ENCODE measurements at regions not wholly inside any gene's neighbourhood (a gene's known extent, or its start where the extent isn't known, plus 50 kb on each side); places are given as distances from the start of the nearest gene placed in this dataset.

DNA sequence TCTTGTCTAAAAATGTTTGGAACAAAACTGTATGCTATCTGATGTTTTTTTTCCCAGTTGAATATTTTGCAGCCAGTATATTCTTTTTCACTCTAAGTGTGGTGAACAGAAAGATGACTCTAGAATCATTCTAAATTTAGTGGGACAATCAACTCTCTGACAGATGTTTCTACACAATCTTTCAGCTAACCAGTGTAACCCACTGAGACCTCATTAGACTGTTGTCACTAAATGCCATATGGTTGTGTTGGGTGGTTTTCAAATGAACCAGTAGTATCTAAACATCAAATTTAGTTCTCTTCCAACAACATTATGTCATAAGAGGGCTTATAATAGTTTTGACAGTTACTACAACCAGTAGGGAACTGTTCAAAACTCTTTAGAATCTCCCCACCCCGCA is 129.6 kb upstream of the PRLR start:
- no peak for DNase-seq

DNA sequence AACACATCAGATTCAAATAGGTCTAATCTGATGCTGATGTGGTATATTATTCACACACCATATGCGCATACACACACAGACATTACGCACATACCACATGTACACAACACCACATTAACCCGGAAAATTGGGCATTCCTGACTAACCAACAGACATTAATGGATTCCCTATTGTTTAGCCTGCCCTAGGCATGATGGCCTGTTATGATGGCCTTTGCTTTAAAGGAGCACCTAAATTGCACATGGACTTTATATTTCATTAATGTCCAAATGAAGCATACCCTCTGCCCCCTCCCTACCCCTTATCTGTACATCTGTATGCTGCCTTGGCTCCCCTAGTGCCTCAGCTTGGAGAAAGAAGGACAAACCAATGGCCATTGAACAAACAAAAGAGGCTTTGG is 127.7 kb upstream of the PRLR start:
- no peak for DNase-seq

DNA sequence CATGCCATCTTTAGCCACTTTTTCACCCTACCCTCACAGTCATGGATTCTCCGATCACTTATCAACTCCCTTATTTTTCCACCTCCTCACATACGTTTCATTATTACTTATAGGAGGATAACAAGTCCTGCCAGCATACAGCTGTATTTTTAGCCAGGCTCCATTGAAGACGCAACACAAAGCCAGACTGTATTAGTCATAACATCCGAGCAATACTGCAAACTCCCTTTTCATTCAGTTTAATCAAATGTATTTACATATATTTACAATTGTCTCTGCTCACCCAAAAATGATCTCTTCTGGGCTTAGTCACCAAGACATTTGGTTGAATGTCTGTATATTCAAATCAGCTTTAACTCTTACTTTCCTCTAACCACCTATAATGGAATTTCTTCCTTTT is 126.4 kb upstream of the PRLR start:
- no peak for DNase-seq

DNA sequence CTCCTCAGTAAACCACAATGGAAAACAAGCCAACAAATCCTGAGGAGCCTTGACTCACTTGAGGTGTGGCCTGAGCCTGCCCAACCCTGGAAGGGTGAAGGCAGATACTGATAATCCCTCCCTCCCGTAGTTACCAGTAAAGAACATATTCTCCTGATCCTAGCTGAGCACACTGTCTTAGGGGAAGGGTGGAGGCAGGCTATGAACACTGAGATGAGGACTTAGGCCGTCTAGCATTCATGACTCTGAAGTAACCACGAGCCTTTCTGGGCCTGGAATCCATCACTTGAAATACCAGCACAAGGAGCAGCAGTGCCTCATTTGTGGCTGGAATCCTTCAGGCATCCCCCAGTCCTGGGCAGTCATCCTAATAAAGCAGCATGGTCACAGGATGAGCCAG is 124.5 kb upstream of the PRLR start:
- DNase-seq, result no peak

DNA sequence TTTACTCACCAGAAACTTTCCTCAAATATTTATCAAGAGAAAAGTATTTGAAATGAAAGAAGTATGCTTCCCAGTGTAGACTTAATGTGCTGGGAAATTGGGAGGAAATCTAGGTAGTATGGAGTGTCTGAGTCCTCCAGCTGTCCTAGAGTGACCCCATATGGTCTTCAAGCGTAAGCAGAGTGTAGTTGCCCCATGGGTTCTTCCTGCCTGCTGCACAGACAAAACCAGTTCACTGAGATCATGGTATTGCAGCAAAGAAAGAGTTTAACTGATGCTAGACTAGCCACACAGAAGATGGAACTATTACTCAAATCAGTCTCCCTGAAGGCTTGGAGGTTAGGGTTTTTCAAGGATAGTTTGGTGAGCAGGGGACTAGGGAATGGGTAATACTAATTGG is 114.9 kb upstream of the PRLR start:
- DNase-seq, result no peak

DNA sequence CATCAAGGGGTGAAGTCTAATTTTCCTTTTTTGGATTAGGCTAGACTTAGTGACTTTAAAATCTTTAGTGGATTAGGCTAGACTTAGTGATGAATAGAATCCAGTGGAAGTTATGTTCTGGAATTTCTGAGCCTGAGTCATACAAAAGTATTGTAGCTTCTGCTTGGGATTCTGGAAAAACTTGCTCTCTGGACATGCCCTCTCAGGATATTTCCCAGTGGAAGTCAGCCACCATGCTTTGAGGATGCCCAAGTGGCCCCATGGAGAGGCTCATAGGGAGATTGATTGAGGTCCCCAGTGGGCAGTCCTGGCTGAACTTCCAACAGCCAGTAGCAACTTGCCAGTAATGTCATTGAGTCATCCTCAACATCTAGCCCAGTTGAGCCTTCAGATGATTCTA is 112.4 kb upstream of the PRLR start:
- no peak for DNase-seq

DNA sequence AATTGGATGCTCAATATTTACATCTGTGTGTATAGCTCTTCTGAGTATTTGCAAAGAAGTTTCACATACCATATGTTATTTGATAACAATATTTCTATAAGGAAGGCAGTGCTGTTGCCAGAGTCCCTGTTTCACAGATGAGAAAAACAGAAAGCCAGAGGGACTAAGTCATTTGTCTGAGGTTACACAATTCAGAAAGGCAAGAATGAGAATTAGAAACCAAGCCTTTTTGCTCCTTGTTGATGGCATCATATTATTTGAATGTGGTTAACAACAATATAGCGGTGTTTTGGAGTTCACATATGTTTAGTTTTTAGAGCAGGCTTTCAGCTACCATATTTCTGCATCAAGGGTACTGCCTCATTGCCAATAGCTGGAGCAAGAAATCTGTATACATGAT is 110.9 kb upstream of the PRLR start:
- no peak for DNase-seq

DNA sequence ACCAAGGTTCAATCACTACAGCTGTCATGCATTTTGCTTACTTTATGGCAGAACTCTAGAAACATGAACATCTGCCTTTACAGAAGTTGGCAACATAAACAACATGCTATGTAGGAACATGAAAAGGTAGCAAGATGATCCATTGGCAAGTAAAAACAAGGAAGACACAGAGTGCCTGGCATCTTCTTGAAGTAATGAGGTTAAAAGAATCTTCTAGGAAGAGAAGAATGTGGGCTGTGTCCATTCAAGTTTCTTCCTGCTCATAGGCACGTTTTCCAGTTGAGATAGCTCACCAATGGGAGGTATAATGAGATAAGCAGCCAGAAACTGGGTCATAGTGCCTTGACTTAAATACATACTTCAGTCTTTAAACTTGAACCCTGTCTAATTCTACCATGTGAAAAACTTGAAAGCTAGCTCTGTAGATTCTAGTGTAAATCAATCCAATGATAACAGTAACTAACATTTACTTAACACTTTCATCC is 109.4 kb upstream of the PRLR start:
- no peak for DNase-seq

DNA sequence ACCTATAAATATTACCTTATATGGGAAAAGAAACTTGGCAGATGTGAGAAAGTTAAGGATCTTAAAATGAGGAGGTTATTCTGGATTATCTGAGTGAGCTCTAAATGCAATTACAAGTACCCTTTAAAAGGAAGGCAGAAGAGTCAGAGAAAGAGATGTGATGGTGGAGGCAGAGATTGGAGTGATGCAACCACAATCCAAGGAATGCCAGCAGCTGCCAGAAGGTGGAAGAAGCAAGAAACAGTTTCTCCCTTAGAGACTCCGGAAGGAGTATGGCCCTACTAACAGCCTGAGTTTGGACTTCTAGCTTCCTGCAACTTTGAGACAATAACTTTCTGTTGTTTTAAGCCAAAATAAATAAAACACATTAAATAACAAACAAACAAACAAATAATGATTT is 108.7 kb upstream of the PRLR start:
- DNase-seq, result no peak

DNA sequence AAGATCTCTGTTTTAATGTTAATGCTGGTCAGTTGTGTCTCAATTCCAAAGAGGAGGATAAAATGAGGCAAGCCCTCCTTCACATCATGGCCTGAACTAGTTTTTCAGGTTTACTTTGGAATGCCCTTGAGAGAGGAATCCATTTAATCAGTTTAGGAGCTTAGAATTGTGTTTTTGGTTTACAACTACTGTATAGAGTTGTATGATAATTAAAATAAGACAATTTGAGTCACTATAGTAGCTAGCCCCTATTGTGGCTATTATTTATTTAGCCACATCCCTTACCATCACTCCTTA is 107.8 kb upstream of the PRLR start:
- no peak for DNase-seq

DNA sequence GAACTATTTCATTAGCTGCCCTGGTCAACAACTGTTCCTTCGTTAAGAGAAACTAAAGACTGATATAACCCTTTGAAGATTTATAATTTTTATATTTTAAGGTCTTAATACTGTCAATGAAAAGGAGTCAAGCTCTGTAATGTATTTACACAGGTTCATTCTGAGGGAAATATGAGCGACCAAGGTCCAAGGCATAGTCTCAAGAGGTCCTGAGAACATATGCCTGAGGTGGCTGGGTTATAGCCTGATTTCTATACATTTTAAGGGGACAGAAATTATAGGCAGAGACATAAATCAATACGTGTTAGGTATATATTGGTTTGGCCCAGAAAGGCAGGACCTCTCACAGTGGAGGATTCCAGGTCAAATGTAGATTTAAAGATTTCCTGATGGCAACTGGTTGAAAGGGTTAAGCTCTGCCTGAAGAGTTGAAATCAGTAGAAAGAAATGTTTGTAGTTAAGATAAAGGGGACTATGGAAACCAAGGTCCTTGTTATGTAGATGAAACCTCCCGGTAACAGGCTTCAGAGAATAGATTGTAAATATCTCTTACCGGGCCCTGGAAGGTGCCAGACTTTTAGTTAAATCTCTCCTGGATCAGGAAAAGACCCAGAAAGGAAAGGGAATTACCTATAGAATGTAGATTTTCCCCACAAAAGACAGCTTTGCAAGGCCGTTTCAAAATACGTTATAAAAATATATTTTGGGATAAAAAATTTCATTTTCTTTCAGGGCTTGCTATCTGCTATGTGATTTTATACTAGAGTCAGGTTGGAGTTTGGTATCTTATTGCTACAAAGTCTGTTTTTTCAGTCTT is 107.3 kb upstream of the PRLR start:
- DNase-seq, result no peak

DNA sequence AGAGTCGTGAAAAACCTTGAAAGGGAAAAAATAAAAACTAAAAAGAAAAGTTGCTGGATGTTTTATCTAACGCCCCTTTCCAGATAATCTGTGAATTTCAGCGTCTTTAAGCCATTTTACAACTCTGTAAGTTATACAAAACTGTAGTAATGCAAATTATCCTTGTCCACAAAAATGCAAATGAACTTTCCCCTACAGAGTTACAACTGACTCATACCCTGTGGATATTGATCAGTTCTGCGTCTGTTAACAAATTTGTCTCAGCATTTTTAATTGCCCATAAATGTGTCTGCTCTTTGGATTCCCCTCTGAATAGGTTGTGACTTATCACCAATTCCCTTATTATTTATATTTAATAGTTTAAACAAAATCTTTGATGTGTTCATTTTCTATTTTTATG is 105.9 kb upstream of the PRLR start:
- no peak for DNase-seq

DNA sequence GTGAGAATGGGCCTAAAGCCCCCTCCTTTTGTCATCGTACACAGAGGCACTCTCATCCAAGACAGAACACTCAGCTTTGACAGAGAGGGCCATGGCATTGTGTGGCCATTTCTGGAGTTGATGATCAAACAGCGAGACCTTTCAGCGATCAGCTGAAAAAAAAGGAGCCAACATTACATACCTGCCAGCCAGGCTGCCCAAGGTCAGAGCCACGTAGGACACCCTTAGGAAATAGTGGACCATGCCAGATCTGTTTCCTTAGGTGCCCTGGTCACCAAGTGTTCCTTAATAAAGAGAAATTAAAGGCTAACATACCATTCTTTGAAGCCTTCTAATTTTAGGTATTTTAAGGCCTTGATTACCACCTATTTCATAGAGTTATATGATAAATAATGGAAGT is 105.5 kb upstream of the PRLR start:
- no peak for DNase-seq

DNA sequence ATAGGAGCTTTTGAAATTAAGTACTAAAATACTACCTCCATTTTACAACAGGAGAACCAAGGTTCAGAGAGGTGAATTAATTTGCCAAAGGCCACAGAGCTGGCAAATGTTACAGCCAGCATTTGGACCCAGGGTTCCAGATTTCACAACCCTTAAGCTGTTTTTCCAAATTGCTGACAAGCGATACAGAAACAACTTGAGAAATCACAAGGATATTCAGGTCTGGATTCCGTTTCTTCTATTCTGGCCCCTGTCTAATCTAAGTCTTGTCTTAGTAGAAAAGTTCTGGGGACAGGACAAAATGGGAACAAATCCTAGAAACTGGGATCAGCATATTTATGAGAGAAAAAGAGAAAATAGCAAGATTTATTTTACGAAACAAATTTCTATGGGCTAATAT is 103.1 kb upstream of the PRLR start:
- DNase-seq, result no peak

DNA sequence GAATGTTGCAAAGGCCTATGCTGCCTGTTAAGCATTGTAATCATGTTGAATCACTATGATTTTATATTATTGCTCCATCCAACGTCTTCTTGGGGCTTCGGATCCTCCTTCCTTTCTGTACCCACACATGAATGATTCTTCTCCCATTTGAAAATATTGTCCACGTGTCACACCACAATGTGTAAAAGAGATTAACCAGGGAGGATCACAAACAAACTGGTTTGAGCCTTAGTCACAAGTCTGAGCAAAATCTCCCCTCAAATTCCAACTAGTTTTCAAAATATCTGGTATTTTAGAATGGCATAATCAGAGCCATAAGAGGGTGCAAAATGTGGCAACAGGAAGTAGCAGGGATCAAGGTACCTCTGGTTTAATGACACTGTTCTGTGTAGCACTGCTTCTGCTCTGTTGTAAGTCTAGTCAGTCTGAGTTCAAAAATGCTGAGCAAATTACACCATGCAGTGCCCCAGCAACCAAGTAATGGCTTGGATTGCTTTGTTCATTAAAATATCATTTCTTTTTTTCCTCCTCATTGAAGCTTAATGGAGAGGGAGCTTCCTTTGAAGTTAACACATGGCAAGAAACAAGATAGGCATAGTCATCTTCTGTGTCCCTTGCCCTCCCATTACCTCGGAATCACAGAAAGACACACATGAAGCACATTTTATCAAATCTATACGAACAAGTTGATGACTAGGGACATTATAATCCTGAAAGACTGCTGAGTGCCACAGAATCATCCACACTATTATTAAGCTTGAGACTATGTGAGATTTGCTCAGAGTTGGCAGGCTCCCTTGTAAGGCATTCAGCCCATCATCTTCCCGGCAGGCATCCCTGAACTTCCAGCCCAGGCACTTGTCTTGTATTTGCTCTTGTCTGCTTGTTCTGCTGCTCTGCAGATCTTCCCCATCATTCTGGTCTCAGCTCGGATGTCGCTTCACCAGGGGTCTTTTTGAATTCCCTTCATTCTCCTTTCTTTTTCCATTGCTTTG is 102.0 kb upstream of the PRLR start:
- DNase-seq, result no peak

DNA sequence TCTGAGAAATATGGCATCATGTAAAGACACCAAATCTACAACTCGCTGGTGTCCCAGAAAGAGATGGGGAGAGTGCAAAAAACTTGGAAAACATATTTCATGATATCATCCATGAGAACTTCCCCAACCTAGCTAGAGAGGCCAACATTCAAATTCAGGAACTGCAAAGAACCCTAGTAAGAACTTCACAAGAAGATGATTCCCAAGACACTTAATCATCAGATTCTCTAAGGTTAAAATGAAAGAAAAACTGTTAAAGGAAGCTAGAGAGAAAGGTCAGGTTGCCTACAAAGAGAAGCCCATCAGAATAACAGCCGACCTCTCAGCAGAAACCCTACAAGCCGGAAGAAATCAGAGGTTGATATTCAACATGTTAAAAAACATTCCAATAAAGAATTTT is 95.5 kb upstream of the PRLR start:
- DNase-seq, result no peak

DNA sequence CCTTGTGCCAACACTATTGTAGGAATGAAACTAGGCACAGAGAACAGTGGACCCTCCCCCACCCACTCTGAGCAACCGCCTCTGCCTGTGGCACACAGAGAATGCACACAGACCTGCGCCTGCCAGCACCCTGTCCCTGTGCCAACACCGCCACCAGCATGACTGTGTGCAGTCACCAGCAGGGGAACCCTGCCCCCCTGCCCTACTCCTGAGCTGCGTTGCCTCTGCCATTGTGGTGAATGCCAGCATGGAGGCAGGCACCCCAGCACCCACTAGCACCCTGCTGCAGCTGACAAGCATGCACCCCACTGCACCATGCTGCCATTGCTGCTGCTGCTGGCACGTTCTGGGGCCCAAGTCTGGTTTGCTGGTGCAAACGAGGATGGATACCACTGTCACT is 94.4 kb upstream of the PRLR start:
- DNase-seq, result no peak

DNA sequence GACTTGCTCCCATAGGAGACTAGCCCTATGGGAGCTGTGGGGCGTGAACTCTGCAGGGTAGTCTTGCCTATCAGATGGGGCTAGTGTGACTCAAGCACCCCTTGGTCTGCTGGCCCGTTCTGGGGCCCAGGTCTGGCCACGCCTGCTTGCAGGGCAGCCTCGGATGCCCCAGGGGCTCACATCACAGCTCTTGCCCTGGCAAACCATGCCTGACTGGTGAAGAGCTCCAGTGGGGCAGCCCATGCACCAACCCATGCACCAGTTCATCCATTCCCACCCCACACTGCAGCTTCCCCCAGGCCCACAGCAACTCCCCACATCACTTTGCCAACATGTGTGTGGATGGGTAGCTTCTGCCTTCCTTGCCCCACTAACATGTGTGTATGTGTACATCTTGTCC is 93.9 kb upstream of the PRLR start:
- no peak for DNase-seq

DNA sequence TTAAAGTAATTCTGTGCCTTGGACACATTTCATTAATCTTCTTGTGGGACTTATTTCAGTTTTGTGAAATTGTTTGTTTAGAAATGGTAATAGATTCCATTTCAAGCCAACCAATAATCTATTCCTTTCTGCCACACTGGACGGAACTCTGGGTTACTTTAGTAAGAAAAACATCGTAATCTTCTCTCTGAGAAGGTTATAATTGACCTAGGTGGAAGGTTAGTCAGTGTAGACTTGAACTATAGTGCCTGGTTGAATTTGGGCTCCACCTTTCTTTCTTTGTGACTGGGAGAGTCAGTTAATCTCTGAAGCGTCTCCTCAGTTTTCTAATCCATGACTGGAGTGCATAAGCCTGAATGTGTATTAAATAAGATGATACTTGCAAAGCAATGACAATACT is 89.7 kb upstream of the PRLR start:
- no peak for DNase-seq

DNA sequence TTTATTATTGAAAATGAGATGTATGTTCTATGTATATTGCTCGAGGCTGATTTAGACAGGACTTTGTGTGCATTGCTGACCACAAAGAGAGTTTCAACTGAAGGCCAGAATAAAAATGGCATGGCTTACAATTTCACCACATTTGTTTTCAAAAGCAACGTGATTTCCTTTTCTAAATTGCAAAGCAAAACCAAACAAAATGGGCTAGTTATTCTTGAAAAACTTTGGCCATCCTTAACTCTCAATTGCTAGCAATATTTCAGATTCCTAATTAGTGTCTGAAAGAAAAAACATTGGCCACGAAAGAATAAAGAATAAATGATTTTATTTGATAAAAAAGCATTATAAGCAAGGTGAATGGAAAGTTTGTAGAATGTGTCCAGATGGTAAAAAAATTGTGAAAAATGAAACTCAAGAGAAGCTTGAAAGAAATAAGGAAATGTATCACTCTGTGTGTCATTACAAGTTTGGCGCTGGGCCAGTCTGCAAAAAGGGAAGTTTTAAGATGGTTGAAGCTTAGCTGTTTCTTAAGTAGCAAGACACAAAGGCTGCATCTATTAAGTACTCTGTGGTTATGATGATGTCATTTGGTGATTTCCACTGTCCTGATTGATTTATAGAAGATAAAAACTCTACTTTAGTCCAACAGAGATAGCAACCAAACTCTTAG is 89.2 kb upstream of the PRLR start:
- peak; percentile 90 for DNase-seq

DNA sequence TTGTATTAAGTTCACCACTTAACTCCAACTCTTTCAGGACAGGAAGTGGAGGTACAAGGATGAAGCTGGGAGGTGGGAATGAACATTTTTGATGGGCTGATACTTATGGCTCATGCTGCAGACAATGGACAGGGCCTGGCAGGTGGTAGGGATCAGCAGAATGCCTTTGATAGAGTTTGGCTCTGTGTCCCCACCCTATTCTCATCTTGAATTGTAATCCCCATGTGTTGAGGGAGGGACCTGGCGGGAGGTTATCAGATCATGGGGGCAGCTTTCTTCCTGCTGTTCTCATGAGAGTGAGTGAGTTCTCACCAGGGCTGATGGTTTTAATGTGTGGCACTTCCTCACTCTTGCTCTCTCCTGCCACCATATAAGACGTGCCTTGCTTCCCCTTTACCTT is 87.3 kb upstream of the PRLR start:
- DNase-seq, result no peak

DNA sequence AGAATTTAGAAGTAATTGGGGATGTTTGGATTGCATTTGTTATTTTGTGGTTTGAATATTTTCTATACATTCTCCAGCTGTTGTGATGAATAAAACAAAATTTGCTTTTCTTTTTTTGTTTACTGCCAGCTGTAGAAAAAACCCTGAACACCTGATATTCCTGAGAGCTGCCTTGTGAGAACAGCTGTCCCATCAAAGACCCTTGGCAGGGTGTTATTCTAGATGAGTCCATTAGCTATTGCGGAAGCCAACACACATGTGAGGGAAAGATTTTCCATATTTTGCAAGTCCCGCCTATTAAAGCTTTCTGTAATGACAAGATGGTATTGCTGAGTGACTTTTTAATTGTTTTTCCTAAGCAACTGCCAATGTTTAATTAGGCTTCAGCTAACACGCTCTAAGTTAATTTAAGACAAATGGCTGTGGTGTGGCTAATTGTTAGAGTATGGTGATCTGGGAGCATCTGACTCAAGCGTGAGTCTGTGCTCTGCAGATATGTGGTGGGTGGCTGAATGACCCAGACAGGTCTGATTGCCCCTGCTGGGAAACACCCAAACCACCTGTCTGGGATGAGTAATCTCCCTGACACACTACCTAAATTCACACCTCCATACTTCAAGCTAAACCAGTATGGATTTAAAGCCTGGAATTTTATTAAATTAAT is 86.5 kb upstream of the PRLR start:
- no peak for DNase-seq

DNA sequence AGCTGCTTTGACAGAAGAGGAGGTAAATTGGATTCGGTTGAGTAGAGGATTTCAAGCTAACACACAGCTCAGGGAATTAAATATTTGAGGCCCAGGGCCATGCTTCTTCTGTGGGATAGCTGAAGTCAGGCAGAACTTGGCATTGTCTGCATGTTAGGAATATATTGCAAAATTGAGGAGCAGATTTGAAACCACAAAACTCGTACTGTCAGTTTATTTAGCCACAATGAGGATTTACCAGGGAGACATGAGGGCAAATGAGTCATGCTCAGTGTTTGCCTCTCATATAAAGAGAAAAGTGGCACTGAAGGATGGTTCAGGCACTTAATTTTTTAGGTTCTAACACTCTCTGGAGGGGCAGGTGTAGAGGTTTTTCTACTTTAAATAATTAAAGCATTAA is 83.0 kb upstream of the PRLR start:
- peak; percentile 12 for DNase-seq
